GM19023 (cell line): ENCODE measurements at regions not wholly inside any gene's neighbourhood (a gene's known extent, or its start where the extent isn't known, plus 50 kb on each side); places are given as distances from the start of the nearest gene placed in this dataset.
"Not testable (repeated sequence)": the region's sequence is repeated elsewhere in the genome, so short reads cannot be mapped to it uniquely, and the experiment has no call there.

Experiments
- ATAC-seq: cut with Tn5 transposase; IDR thresholded peaks from one replicate; pipeline ENCODE4 v1.9.1; 2021; ENCODE audit warnings: mild to moderate bottlenecking, moderate library complexity; ENCODE audit not compliant: unreplicated experiment

DNA sequence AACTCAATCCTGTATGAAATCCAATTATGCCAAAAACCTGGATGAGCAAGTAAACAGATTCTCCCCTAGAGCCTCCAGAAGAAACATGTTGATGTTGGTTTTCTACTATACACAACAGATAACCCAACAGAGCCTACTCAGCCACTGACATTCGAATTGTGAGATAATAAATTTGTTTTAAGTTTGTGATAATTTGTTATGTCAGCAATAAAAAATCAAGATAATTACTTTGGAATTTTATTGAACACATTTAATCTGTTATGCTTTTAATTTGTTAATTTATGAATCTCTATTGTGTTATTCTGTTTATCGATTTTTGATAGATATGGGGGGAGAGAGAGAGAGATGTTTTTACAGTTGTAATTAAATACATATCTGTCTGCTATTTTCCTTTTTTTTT lies 1016.1 kb upstream of the PCDH7 start:
- ATAC-seq: no peak

GRCh38 chr4:29708473-29708872 lies 1011.7 kb upstream of the PCDH7 start:
- ATAC-seq: no peak

GRCh38 chr4:29710519-29710918 lies 1009.6 kb upstream of the PCDH7 start:
- no peak for ATAC-seq

GRCh38 chr4:29711226-29711625 lies 1008.9 kb upstream of the PCDH7 start:
- ATAC-seq: no peak

DNA sequence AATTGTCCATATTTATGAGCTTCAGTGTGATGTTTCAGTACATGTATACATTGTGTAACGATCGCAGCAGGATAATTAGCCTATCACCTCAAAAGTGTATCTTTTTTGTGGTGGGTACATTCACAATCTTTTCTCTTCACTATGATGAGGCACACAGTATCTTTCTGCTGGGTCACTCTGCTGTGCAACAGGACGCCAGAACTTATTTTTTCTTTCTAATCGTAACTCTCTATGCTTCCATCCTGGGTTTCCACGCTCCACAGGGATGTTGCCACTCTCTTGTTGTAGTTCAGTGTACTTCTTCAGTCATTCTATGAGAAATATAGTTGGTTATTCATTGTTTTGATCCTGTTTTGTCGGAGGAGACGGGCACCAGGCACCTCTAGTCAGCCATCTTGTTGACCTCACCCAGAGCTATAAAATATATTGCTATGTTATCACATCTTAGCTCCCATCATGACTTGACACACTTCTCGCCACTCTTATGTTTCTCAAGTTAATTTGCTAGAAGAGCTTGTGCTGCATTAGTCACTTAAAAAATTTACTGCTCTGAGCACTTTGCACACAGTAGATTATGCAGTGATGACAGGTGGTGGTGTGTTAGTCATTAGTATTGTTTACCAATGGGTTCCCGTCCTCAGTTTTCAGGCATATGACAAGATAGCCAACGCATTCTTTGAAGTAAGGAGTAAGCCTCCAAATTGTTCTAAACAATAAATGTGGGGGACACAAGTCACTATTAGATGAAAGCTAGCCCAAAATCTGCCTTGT lies 1002.7 kb upstream of the PCDH7 start:
- no peak for ATAC-seq

GRCh38 chr4:29718136-29718535 lies 1002.0 kb upstream of the PCDH7 start:
- ATAC-seq: no peak

GRCh38 chr4:29722253-29722652 lies 997.9 kb upstream of the PCDH7 start:
- ATAC-seq: no peak

GRCh38 chr4:29726938-29727337 lies 993.2 kb upstream of the PCDH7 start:
- ATAC-seq: no peak

GRCh38 chr4:29734343-29735213 lies 985.6 kb upstream of the PCDH7 start:
- no peak for ATAC-seq

- ATAC-seq: no peak
Observed at GRCh38 chr4:29756966-29757365, 963.2 kb upstream of the PCDH7 start.

DNA sequence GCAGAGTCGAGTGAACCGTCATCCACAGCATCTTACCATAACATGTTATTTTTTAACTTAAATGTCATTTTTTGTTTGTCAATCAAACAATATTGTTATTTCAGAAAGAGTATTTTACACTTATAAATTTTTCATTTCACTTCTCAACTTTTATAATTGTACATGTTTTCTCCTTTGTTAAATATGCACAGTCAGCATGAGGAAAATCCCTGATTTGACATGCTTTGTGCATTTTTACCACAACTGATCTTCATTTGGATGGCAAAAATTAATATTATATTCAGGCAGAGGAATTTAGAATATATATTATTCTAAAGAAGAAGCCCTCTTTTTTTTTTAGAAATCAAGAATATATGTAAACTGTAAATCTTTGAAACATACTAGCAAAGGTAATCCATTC lies 958.0 kb upstream of the PCDH7 start:
- ATAC-seq: no peak

GRCh38 chr4:29770627-29771026 lies 949.5 kb upstream of the PCDH7 start:
- no peak for ATAC-seq

GRCh38 chr4:29788123-29788522 lies 932.0 kb upstream of the PCDH7 start:
- ATAC-seq: not testable (repeated sequence)

DNA sequence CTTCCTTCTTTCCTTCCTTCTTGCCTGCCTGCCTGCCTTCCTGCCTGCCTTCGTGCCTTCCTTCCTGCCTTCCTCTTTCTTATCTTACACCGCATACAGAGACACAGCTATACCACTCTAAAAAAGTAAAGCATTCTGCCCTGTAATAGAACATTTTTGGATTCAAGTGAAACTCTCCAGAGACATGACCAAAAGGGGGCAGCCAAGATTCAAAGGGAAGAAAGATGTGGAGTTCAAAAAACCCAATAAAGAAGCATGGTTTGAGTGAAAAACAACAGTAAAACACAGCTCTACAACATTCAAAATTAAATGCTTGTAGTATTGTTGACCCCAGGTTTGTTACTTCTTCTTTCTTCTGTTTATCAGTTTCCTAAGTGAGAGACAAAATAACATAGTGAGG lies 914.9 kb upstream of the PCDH7 start:
- ATAC-seq: no peak

- no peak for ATAC-seq
Observed at GRCh38 chr4:29805916-29806480, 914.2 kb upstream of the PCDH7 start.

GRCh38 chr4:29817961-29818360 lies 902.2 kb upstream of the PCDH7 start:
- ATAC-seq: no peak

- ATAC-seq: no peak
Observed at GRCh38 chr4:29829067-29829466, 891.1 kb upstream of the PCDH7 start.

DNA sequence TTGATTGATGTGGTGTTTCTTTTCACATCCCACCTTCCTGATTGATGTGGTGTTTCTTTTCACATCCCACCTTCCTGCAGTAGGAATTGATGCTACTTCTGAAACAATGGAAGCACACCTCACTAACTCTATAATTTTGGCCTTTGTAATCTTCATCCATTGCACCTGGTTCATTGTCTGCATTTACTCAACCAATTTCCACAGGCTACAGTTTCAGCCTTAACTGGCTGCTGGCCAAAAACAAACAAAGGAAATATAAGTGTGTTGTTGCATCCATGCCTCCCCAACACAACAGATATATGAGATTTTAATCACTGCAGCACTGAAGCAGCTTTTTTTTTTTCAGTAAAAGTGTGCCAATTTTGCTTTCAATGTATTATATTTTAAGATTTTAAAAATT lies 867.6 kb upstream of the PCDH7 start:
- no peak for ATAC-seq

- ATAC-seq: no peak
Observed at GRCh38 chr4:29853833-29854232, 866.3 kb upstream of the PCDH7 start.

GRCh38 chr4:29861307-29861706 lies 858.9 kb upstream of the PCDH7 start:
- no peak for ATAC-seq

- no peak for ATAC-seq
Observed at GRCh38 chr4:29867412-29867811, 852.8 kb upstream of the PCDH7 start.

DNA sequence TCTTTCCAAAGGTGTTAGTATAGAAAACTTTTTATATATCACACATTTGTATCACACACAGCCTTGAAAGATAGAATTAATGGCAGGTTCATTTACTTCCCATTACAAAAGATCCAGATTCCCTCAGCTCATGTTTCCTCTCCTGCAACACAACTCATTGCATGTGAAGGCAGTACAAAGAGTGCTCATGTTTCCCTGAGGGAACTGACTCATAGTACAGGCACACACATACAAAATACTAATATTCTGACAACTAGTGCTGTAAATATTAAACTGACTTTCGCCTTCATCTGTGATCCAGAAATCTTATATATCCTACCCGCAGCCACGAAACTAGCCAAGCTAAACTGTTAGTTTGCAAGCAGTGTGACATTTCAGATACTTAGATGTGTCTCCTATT lies 819.8 kb upstream of the PCDH7 start:
- ATAC-seq: no peak
